NCI-H1048 (cell line): ENCODE measurements at regions not wholly inside any gene's neighbourhood (a gene's known extent, or its start where the extent isn't known, plus 50 kb on each side); places are given as distances from the start of the nearest gene placed in this dataset.
"Not testable (repeated sequence)": the region's sequence is repeated elsewhere in the genome, so short reads cannot be mapped to it uniquely, and the experiment has no call there.

Source experiments
- DNase-seq: peaks from one replicate; lab custom pipeline; 2025; lab: John Stamatoyannopoulos, UW

- DNase-seq: no peak
These were observed 63.8 kb upstream of the WNT7B start for GRCh38 chr22:46040471-46041465.

GRCh38 chr22:46041642-46042041 is 64.7 kb upstream of the WNT7B start:
- DNase-seq: no peak

DNA sequence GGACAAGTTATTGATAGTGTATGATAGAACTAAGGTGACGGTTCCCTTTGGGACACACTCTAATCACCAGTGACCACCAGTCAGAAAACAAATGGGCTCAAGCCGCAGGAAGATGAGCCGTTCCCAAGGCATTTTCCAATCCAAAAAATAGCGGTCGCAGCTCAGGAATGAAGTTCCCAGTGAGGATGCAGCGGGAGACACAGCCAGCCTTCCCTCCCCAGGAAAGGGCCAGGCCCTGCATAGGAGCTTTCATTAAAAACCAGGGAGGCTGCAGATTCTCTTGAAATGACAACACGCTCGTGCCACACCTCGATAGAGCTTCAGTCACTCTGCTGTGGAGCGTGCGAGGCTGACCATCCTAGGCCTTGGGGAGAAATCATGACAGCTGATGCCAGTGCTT is 65.8 kb upstream of the WNT7B start:
- no peak for DNase-seq

DNA sequence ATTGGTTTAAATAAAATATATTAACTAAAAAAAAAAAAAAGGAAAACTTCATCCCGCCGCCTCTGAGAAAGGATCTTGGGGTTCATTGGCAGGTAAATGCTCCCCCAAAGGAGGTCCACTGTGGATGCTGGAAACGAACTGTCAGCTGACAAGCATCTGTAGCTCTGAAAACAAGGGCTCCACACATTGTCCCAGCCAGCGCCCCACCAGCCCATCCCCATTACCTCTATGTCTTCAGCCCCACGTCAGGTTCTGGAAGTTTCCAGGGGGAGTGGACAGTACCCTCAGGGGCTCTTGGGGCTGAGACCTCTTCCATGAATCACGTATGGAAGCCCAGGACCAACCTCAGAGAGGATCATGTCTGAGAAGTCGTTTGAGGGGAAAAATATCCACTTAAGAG is 66.4 kb upstream of the WNT7B start:
- no peak for DNase-seq

GRCh38 chr22:46043816-46044620 is 67.1 kb upstream of the WNT7B start:
- no peak for DNase-seq

DNA sequence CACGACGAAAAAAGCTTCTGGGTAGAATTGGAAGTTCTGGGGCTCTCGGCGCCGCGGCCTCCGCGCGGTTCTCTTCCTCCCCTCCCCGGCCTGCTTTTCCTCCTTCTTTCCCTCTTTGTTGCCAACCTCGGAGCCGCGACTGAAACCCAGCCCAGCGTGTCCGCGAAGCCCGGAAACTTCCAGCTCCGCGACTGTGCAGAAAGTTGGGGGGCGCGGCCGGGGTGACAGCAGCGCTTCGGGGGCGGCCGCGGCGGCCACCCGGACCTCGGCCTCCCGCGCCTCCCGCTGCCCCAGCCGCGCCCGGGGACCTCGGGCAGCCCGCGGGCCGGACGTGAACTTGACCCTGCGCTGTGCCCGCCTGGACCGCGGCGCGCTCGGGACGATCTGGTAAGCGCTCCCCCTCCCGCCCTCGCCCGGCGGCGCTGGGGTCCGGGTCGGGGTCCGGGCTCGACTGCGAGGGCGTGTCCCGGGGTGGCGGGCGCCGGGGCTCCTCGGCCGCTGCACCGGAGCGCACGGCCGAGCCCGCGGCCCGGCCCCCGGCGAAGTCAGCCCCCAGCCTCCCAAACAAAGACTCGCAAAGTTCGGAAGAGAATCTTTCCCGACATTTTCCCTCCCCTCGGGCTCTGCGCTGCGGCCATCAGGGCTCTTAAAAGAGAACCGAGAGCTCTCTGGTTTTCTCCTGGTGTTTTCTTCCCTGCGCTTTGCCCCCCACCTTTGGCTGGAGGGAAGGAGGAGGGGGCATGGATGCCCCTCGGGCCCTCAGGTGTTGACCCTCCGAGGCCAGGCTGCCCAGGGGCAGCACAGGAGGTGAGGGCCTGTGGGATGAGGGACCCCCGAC is 67.9 kb upstream of the WNT7B start:
- DNase-seq: no peak

- DNase-seq: no peak
These were observed 68.7 kb upstream of the WNT7B start for GRCh38 chr22:46045459-46046298.

DNA sequence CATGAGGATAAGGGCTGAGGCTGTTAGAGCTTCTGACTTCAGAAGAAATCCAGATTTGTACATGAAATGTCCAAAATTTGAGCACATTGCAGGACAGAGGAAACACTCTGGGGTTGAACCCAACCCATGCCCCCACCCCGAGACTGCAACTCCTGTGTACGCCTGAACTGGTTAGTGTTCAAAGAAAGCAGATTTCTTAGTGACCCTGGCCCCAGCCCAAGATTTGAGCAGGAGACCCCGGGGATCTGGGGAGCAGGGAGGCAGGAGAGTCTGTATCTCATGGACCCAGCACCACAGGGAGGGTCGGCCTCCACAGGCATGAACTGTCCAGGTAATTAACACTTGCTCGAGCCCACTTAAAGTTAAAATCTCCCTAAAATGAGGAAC is 69.3 kb upstream of the WNT7B start:
- no peak for DNase-seq

- DNase-seq: no peak
These were observed 70.3 kb upstream of the WNT7B start for GRCh38 chr22:46047226-46047625.

- DNase-seq: no peak
These were observed 71.1 kb upstream of the WNT7B start for GRCh38 chr22:46047841-46048595.

DNA sequence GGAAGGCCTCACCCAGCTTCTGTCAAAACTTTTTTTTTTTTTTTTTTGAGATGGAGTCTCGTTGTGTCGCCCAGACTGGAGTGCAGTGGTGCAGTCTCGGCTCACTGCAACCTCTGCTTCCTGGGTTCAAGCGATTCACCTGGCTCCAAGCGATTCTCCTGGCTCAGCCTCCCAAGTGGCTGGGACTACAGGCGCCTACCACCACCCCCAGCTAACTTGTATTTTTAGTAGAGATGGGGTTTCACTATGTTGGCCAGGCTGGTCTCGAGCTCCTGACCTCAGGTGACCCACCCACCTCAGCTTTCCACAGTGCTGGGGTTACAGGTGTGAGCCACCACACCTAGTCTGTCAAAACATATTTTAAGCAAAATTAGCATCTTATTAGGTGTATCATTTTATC is 71.7 kb upstream of the WNT7B start:
- DNase-seq: not testable (repeated sequence)

DNA sequence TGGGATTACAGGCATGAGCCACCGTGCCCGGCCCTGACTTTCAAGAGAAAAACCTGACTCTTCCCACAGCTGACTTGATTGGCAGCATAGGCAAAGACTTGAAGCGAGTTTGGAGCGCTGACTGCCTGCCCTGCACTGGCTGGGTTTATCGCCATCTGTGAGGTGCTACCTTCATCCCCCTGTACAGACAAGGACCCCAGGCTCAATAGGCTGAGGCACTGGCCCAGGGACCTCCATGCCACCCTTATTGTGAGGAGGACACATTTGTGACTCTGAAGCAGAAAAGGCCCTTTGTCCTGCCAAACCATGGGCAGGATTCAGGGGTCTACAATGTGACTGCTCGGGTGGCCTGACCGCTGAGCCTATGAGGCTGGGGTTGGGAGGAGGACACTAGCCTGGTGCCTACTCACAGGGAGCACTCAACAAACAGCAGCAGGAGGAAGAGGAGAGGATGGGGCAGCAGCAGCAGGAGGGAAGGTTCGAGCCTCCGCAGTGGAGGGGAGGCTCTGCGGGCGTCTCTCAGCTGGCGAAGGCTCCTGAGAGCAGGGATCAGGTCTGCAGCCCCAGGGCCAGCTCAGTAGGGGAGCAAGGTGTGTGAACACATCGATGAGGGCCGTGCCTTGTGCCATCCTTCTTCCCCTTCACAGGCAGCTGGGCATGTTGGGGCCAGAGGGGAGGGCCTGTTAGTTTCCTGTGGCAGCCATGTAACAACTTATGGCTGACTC is 72.9 kb upstream of the WNT7B start:
- no peak for DNase-seq

DNA sequence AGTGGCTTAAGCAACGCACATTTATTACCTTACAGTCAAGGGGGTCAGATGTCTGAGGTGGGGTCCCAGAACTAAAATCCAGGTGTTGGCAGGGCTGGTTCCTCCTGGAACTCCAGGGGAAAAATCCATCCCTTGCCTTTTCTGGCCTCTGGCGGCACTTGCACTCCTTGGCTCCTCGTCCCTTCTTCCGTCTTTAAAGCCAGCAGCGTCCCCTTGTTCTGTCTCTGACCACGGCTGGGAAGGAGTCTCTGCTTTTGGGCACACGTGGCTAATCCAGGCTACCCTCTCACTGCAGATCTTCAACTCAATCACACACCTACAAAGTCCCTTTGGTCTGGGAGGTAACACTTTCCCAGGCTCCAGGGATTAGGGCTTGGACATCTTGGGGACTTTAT is 73.5 kb upstream of the WNT7B start:
- DNase-seq: no peak

- DNase-seq: no peak
These were observed 74.1 kb upstream of the WNT7B start for GRCh38 chr22:46050916-46051614.

DNA sequence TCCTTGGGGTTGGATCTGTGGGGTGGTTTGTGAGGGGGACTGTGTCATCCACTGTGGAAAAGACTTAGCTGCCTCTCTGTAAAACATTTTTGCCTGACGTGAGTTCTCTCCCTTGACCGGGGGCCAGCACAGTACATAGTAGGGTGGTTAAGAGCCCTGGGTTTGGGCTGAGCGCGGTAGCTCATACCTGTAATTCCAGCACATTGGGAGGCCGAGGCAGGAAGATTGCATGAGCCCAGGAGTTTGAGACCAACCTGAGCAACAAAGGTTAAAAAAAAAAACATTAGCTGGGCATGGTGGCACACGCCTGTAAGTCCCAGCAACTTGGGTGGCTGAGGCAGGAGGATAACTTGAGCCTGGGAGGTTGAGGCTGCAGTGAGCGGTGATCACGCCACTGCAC is 74.7 kb upstream of the WNT7B start:
- no peak for DNase-seq

DNA sequence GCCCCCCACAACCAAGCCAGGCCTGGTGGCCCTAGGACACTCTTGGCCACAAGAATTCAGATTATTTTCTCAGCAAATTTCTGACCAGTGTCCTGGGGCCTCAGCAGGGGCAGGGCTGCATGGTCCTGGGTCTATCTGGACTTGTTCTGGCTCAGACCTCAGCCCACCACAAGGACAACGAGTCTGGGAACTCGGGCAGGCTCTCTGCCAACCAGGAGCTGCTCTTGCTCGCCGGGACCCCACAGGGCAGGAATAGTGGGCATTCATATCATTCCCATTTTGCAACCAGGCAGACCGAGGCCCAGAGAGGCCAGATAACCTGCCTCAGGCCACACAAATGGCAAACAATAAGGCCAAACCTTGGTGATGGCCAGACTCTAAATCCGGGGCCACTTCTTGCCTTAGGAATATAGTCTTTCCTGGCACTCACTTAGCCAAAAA is 75.4 kb upstream of the WNT7B start:
- DNase-seq: no peak

DNA sequence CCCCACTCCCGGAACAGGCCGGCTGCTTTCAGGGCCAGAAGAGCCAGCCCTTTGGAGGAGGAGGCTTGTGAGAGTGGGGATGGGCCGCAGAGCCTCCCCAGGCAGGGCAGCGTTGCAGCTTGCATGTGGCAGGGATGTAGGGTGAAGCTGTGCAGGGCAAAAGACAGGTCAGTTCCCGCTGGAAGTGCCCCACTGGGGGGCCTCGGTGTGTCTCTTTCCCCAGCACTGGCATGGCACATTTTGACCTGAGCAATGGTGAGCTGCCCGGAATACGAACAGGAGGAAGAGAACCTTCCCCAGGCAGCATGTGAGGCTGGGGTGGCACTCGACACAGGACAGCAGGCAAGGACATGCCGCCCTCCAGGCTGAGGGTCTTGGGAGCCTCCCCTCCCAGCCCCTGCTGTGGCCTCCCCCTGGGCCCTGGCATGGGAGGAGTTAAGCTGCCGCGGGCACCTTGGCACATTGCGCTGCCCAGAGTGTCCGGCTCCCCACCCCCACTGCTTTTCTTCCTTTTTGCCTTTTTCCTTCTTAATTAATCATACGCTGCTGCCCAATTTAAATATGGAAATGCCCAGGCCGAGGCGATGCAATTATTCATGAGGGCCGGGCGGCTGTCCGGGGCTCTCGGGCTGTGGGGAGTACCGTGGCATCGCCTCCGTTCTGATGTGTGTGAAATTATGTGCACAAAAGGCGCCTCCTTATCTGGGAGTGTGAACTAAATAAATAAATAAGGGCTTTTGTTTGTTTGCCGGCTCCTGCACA is 76.0 kb upstream of the WNT7B start:
- no peak for DNase-seq

GRCh38 chr22:46053563-46054090 is 76.7 kb upstream of the WNT7B start:
- DNase-seq: no peak
